SK-N-SH treated with all-trans-retinoic acid at 6 μM for 48 hours (cell line): ENCODE measurements at regions not wholly inside any gene's neighbourhood (a gene's known extent, or its start where the extent isn't known, plus 50 kb on each side); places are given as distances from the start of the nearest gene placed in this dataset.

ENCODE experiments used
- ARNTL ChIP-seq: fragments of 450-650 bp; formaldehyde crosslinking; IDR thresholded peaks from 2 replicates; pipeline ENCODE4 v1.5.0; 2020; ENCODE audit warnings: low read depth, mild to moderate bottlenecking, moderate library complexity, borderline replicate concordance
- GLIS3 ChIP-seq: fragments of 250-450 bp; sonication (Bioruptor Pico); IDR thresholded peaks from 2 replicates; pipeline ENCODE4 v1.5.0; 2020; ENCODE audit warnings: mild to moderate bottlenecking, moderate library complexity
- ISL1 ChIP-seq: fragments of 250-450 bp; sonication (Bioruptor Pico); IDR thresholded peaks from 2 replicates; pipeline ENCODE4 v2.1.2; 2022; ENCODE audit warnings: mild to moderate bottlenecking, moderate library complexity
- OSR1 ChIP-seq: fragments of 250-450 bp; sonication (Bioruptor Pico); IDR thresholded peaks from 2 replicates; pipeline ENCODE4 v1.8.0; 2022; ENCODE audit warnings: moderate library complexity, mild to moderate bottlenecking, inconsistent platforms
- PPARA ChIP-seq: fragments of 250-450 bp; sonication (Bioruptor Pico); IDR thresholded peaks from 2 replicates; pipeline ENCODE4 v1.5.0; 2020; ENCODE audit warnings: mild to moderate bottlenecking, borderline replicate concordance
- TCF4 ChIP-seq: fragments of 250-450 bp; sonication (Bioruptor Pico); IDR thresholded peaks from 2 replicates; pipeline ENCODE4 v1.8.0; 2021; ENCODE audit warnings: mild to moderate bottlenecking, moderate library complexity, borderline replicate concordance
- TSHZ2 ChIP-seq: fragments of 250-450 bp; sonication (Bioruptor Pico); IDR thresholded peaks from 2 replicates; pipeline ENCODE4 v1.5.0; 2020; ENCODE audit warnings: mild to moderate bottlenecking, moderate library complexity
- ZC3H10 ChIP-seq: fragments of 250-450 bp; sonication (Bioruptor Pico); IDR thresholded peaks from 2 replicates; pipeline ENCODE4 v1.5.1; 2021; ENCODE audit warnings: mild to moderate bottlenecking, moderate library complexity
- ZFP30 ChIP-seq: fragments of 450-650 bp; formaldehyde crosslinking; IDR thresholded peaks from 2 replicates; pipeline ENCODE4 v1.5.0; 2022; ENCODE audit warnings: mild to moderate bottlenecking, moderate library complexity
- ZNF565 ChIP-seq: fragments of 450-650 bp; formaldehyde crosslinking; conservative IDR thresholded peaks from 2 replicates; pipeline ENCODE4 v1.5.0; 2020; ENCODE audit warnings: low read depth, mild to moderate bottlenecking, moderate library complexity
- ZNF8 ChIP-seq: fragments of 450-650 bp; formaldehyde crosslinking; IDR thresholded peaks from 2 replicates; pipeline ENCODE4 v1.5.0; 2020; ENCODE audit warnings: mild to moderate bottlenecking, moderate library complexity
- TF ChIP-seq, protein P1 (sequence below): fragments of 250-450 bp; sonication (Bioruptor Pico); IDR thresholded peaks from 2 replicates; pipeline ENCODE4 v1.8.0; 2020; ENCODE audit warnings: mild to moderate bottlenecking, moderate library complexity, borderline replicate concordance

DNA sequence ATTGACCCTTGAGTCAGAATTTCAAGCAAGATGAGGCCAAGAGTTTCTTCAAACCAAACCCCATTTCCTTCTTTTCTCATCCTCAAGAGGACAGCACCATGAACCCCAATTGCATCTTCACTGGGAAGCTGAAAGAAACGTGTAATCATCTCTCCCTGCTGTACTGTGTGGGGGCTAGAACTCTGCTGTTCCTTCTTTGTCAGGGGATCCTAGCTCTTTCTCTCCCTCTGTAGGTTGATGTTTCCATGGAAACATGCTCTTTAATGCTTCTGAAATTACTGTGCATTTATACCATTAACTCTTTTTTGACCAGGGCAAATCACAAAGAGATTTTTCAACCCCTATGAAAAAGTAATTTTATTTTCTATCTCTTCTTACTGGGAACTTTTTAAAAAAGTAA, 295.1 kb downstream of the GRIN2B start:
- TF ChIP-seq TSHZ2 (CRISPR knock-in tag) (no peak), ISL1 (CRISPR knock-in tag) (no peak), TCF4 (CRISPR knock-in tag) (no peak), OSR1 (CRISPR knock-in tag) (no peak), ARNTL (no peak), ZC3H10 (CRISPR knock-in tag) (no peak), ZFP30 (CRISPR knock-in tag) (no peak), PPARA (CRISPR knock-in tag) (no peak), ZNF565 (CRISPR knock-in tag) (no peak), GLIS3 (CRISPR knock-in tag) (no peak), ZNF8 (CRISPR knock-in tag) (no peak)
- TF ChIP-seq, protein P1, sequence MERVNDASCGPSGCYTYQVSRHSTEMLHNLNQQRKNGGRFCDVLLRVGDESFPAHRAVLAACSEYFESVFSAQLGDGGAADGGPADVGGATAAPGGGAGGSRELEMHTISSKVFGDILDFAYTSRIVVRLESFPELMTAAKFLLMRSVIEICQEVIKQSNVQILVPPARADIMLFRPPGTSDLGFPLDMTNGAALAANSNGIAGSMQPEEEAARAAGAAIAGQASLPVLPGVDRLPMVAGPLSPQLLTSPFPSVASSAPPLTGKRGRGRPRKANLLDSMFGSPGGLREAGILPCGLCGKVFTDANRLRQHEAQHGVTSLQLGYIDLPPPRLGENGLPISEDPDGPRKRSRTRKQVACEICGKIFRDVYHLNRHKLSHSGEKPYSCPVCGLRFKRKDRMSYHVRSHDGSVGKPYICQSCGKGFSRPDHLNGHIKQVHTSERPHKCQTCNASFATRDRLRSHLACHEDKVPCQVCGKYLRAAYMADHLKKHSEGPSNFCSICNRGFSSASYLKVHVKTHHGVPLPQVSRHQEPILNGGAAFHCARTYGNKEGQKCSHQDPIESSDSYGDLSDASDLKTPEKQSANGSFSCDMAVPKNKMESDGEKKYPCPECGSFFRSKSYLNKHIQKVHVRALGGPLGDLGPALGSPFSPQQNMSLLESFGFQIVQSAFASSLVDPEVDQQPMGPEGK (CRISPR knock-in tag), result no peak
